ENCODE measurements at regions not wholly inside any gene's neighbourhood (a gene's known extent, or its start where the extent isn't known, plus 50 kb on each side); places are given as distances from the start of the nearest gene placed in this dataset.

DNA sequence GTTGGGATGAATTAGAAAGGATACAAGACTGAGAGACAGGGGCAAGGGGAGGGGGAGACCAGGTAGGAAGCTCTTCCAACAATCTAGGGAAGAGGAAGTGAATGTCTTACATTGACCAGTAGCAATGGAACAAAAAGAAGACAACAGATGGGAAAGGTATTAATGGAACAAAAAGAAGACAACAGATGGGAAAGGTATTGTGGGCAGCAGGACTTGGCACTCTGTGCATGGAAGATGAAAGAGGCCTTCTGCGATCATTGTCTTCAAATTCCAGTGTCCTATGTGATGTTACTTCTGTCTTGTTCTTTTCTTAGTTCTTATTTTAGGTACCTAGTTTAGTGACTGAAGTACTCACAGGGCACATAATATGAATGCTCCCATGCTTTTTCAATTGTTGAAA is 161.8 kb downstream of the PALM2AKAP2 start:
- peaks cover 1% of the 10 kb centered on the region for H3K36me3 ChIP-seq (ENCODE audit: control insufficient read depth, insufficient read depth, low read length)
- TF ChIP-seq, protein P1, sequence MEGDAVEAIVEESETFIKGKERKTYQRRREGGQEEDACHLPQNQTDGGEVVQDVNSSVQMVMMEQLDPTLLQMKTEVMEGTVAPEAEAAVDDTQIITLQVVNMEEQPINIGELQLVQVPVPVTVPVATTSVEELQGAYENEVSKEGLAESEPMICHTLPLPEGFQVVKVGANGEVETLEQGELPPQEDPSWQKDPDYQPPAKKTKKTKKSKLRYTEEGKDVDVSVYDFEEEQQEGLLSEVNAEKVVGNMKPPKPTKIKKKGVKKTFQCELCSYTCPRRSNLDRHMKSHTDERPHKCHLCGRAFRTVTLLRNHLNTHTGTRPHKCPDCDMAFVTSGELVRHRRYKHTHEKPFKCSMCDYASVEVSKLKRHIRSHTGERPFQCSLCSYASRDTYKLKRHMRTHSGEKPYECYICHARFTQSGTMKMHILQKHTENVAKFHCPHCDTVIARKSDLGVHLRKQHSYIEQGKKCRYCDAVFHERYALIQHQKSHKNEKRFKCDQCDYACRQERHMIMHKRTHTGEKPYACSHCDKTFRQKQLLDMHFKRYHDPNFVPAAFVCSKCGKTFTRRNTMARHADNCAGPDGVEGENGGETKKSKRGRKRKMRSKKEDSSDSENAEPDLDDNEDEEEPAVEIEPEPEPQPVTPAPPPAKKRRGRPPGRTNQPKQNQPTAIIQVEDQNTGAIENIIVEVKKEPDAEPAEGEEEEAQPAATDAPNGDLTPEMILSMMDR (IDR thresholded peaks at IDR 0.05; ENCODE audit: insufficient read depth, low read length, poor library complexity, severe bottlenecking) = no peak
- H3K4me3 ChIP-seq (ENCODE audit: low read depth, low read length) = no peak overlapping the region
- H3K27me3 ChIP-seq (ENCODE audit: control insufficient read depth, insufficient read depth, low read length) = no peaks in the 10 kb centered on the region
- no peak for DNase-seq (ENCODE audit: low read depth)

DNA sequence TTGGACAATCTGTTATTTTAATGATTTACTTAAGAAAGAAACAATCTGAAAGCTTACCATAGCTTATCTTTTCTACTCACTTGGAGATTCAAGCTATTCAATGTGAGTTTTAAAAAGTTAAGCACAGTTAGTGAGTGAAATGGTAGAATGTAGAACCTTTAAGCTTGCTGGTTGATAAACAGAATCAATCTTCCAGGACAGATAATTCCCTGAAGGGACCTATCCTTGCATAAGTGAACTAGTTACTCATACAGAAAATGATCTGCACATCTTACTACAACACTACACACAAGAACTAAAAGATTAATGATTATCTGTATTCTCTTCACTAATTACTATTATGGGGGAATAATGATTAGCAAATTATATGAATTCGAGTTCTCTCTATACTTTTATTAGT is 165.6 kb downstream of the PALM2AKAP2 start:
- no peak overlapping the region for H3K4me3 ChIP-seq (ENCODE audit: low read depth, low read length)
- H3K36me3 ChIP-seq (ENCODE audit: control insufficient read depth, insufficient read depth, low read length) = peaks cover 1% of the 10 kb centered on the region
- no peaks in the 10 kb centered on the region for H3K27me3 ChIP-seq (ENCODE audit: control insufficient read depth, insufficient read depth, low read length)
- no peak for DNase-seq (ENCODE audit: low read depth)
- TF ChIP-seq, protein P1 (IDR thresholded peaks at IDR 0.05; ENCODE audit: insufficient read depth, low read length, poor library complexity, severe bottlenecking) = no peak

DNA sequence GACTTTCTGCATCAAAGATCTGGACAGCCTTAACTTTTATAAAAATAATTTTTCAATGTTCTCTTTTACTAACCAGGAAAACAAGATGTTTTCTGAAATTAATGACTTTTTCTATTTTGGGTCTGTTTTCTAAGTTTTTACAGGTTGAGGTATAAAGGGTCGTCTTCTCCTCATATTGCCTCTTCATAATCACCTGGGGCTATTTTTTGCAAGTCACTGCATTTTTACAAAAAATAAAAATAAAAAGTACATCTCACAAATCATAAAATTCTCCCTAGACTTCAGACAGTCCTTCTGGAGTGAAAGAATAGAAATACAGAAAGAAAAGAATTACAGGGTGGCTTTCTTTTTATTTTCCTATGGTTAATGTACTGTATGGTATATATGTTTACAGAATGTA is 168.5 kb downstream of the PALM2AKAP2 start:
- TF ChIP-seq, protein P1 (IDR thresholded peaks at IDR 0.05; ENCODE audit: insufficient read depth, low read length, poor library complexity, severe bottlenecking) = no peak
- no peaks in the 10 kb centered on the region for H3K27me3 ChIP-seq (ENCODE audit: control insufficient read depth, insufficient read depth, low read length)
- no peaks in the 10 kb centered on the region for H3K36me3 ChIP-seq (ENCODE audit: control insufficient read depth, insufficient read depth, low read length)
- DNase-seq (ENCODE audit: low read depth) = no peak
- no peak overlapping the region for H3K4me3 ChIP-seq (ENCODE audit: low read depth, low read length)

DNA sequence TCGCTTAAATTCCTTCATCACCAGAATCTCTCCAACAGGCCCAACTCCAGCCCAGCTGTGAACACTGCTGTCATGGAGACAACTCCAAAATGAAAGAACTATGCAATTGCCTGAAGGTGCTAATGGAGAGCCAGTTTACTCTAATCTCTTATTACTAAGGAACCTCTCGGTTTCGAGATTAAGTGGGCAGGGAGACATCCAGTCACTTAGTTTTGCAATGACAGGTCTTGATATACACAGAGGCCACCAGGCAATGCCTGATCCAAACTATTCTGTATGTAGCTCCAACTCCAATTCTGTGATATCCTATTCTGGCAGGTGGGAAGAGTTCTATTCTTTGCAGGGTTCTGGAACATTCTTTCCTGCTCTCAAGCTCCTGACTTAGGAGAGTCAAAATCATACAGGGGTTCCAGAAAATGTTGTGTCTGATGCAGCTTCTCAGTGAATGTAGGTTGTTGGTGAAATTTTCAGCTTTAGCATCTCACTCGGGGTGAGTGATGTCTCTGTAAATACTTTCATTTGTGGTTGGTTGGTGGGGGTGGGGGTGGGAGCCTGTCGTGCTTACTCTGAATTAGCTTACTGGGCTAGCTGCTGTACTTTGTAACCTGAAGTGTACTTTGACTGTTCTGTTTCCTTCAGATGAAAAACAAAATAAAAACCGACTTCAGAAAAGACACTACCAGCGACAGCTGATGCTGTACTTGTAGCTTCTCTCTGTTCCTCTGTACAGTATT is 170.9 kb downstream of the PALM2AKAP2 start:
- DNase-seq (ENCODE audit: low read depth) = no peak
- H3K27me3 ChIP-seq (ENCODE audit: control insufficient read depth, insufficient read depth, low read length) = no peaks in the 10 kb centered on the region
- no peak overlapping the region for H3K4me3 ChIP-seq (ENCODE audit: low read depth, low read length)
- no peaks in the 10 kb centered on the region for H3K36me3 ChIP-seq (ENCODE audit: control insufficient read depth, insufficient read depth, low read length)
- TF ChIP-seq, protein P1 (IDR thresholded peaks at IDR 0.05; ENCODE audit: insufficient read depth, low read length, poor library complexity, severe bottlenecking) = no peak

DNA sequence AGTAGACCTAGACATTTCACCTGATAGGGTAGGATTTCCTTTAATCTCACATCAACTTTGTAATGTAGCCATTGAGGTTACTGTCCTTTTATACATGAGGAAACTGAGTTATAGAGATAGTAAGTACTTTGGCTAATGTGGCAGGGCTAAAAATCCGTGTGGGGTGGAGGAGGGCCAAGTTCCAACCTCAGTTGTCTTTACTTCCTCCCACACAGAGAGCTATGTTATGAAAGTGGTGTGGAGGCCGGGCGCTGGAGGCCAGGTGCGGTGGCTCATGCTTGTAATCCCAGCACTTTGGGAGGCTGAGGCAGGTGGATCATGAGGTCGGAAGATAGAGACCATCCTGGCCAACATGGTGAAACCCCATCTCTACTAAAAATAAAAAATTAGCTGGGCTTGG is 173.3 kb downstream of the PALM2AKAP2 start:
- no peak overlapping the region for H3K4me3 ChIP-seq (ENCODE audit: low read depth, low read length)
- TF ChIP-seq, protein P1 (IDR thresholded peaks at IDR 0.05; ENCODE audit: insufficient read depth, low read length, poor library complexity, severe bottlenecking) = no peak
- no peaks in the 10 kb centered on the region for H3K36me3 ChIP-seq (ENCODE audit: control insufficient read depth, insufficient read depth, low read length)
- no peaks in the 10 kb centered on the region for H3K27me3 ChIP-seq (ENCODE audit: control insufficient read depth, insufficient read depth, low read length)
- DNase-seq (ENCODE audit: low read depth) = no peak
